Uterus (tissue), 3 donors: ENCODE measurements at regions not wholly inside any gene's neighbourhood (a gene's known extent, or its start where the extent isn't known, plus 50 kb on each side); places are given as distances from the start of the nearest gene placed in this dataset. TPM values are rescaled to one million over a fixed set of nuclear protein-coding genes. Genes with fewer than 3 reads are reported as not detected.

Experiments used
- DNase-seq, 2 donors: peaks; one replicate each; pipeline ENCODE4 v3.0.0-alpha.2; 2019 to 2020
- H3K27ac ChIP-seq, 2 donors: fragments of 200-600 bp; sonication (generic); 1 replicate in 1 of 2; 2 replicates in 1 of 2; pipeline ENCODE4 v1.5.1; 2016 to 2018
- H3K27me3 ChIP-seq, 2 donors: fragments of 200-600 bp; sonication (generic); one replicate each; pipeline ENCODE4 v1.5.1; 2018 to 2019; ENCODE audit warnings: control low read depth in 1 of 2
- H3K36me3 ChIP-seq, 2 donors: fragments of 200-600 bp; sonication (generic); one replicate each; pipeline ENCODE4 v1.5.1; 2019; ENCODE audit warnings: control low read depth in 1 of 2
- H3K4me1 ChIP-seq, 2 donors: fragments of 200-600 bp; sonication (generic); one replicate each; pipeline ENCODE4 v1.5.1; 2018 to 2019; ENCODE audit warnings: control low read depth in 1 of 2
- H3K4me3 ChIP-seq, 2 donors: fragments of 200-600 bp; sonication (generic); 1 replicate in 1 of 2; 2 replicates in 1 of 2; pipeline ENCODE4 v1.5.1; 2018 to 2019; ENCODE audit warnings: mild to moderate bottlenecking in 1 of 2
- H3K9me3 ChIP-seq, 2 donors: fragments of 200-600 bp; sonication (generic); one replicate each; pipeline ENCODE4 v1.5.1; 2019; ENCODE audit warnings: control low read depth in 1 of 2
- CTCF ChIP-seq, 4 experiments: fragments of 200-600 bp in 2 of 4; fragments of 450-650 bp in 2 of 4; sonication (generic) in 2 of 4; IDR thresholded peaks; one replicate each; pipeline ENCODE4 v1.5.1; 2016 to 2019; ENCODE audit warnings: antibody characterized with exemption in 4 of 4, mild to moderate bottlenecking in 2 of 4, moderate library complexity in 1 of 4
- POLR2A ChIP-seq, 2 donors: fragments of 450-650 bp; IDR thresholded peaks; one replicate each; pipeline ENCODE4 v1.6.1; 2016; ENCODE audit warnings: antibody characterized with exemption in 2 of 2, mild to moderate bottlenecking in 1 of 2, moderate library complexity in 1 of 2
- intact Hi-C: fragments of 100-400 bp; cut with DNase I; formaldehyde crosslinking; loops from one replicate; pipeline ENCODE4 v1.15.1; 2023; ENCODE audit warnings: low total_unique reads
- small RNA-seq: library from RNA; depleted of rRNA; stranded (forward); fragments of <200 nt; gene quantifications from one replicate; pipeline ENCODE3, GENCODE V24; 2016
- donor health status: DM: yes; HTN: yes; CAD: no.

- H3K27me3 ChIP-seq = no peaks in the 10 kb centered on the region
- TF ChIP-seq POLR2A (IDR thresholded peaks at IDR 0.05) = no peak
- TF ChIP-seq CTCF (IDR thresholded peaks at IDR 0.05) = no peak
- no peak overlapping the region for H3K27ac ChIP-seq
- DNase-seq = no peak
- intact Hi-C loops = no loop called here
- no peaks in the 10 kb centered on the region for H3K4me1 ChIP-seq
- no peak overlapping the region for H3K4me3 ChIP-seq
- H3K36me3 ChIP-seq = no peaks in the 10 kb centered on the region
- no peaks in the 10 kb centered on the region for H3K9me3 ChIP-seq
Observed at GRCh38 chr12:104814944-104815343, 143.1 kb downstream of the SLC41A2 start.

Small RNA genes in the stretch of these regions (small RNA-seq; reads per million reads assigned to genes)
- gene RF00019 = not detected
